Transverse colon (tissue), 4 donors: ENCODE measurements at regions not wholly inside any gene's neighbourhood (a gene's known extent, or its start where the extent isn't known, plus 50 kb on each side); places are given as distances from the start of the nearest gene placed in this dataset.

Source experiments
- EP300 ChIP-seq: sonication (generic); formaldehyde crosslinking; IDR thresholded peaks from one replicate; pipeline ENCODE4 v1.6.1; 2017; ENCODE audit warnings: antibody characterized with exemption, low read depth
- POLR2A ChIP-seq: fragments of 450-650 bp; IDR thresholded peaks from one replicate; pipeline ENCODE4 v1.6.1; 2016; ENCODE audit warnings: antibody characterized with exemption, mild to moderate bottlenecking, moderate library complexity
- POLR2AphosphoS5 ChIP-seq, 3 donors: sonication (generic); formaldehyde crosslinking; IDR thresholded peaks; one replicate each; pipeline ENCODE4 v1.6.1; 2016; ENCODE audit warnings: antibody characterized with exemption in 3 of 3
- TF ChIP-seq, protein P1 (sequence below), 5 experiments: fragments of 200-600 bp in 3 of 5; fragments of 450-650 bp in 2 of 5; sonication (generic) in 3 of 5; IDR thresholded peaks; 1 replicate in 2 of 5; 2 replicates in 3 of 5; pipeline ENCODE4 v1.5.1; 2016 to 2017; ENCODE audit warnings: antibody characterized with exemption in 5 of 5, inconsistent platforms in 3 of 5, mild to moderate bottlenecking in 2 of 5, moderate library complexity in 1 of 5

DNA sequence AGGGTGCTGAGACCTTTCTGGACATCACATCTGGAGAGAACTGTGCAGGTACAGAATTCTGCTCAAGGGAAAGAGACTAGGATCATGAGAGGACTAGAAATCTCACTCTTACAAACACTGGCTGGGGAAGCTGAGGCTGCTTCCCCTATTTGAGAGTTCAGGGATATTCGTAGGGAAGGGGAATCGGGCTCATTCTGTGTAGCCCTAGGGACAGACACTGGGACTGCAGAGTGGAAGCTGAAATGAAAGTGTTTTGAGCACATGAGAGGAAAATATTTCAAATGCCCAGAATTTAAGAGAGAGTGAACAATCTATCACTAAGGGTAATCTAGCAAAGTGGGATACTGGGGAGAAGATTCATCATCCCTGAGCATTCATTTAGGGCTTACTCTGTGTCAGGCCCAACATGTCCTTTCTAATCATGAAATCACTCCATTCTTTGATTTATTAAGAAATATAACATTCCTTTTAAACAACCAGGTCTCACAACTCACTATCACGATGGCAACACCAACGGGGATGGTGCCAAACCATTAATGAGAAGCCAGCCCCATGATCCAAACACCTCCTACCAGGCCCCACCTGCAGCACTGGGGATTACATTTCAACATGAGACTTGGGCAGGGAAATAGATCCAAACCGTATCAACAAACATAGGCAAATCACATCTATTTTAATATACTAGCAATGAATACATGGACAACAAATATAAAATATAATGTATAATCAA lies 63.0 kb downstream of the CPN2 start:
- TF ChIP-seq POLR2AphosphoS5 (IDR thresholded peaks at IDR 0.05) (no peak), POLR2A (no peak), EP300 (no peak)
- TF ChIP-seq, protein P1, sequence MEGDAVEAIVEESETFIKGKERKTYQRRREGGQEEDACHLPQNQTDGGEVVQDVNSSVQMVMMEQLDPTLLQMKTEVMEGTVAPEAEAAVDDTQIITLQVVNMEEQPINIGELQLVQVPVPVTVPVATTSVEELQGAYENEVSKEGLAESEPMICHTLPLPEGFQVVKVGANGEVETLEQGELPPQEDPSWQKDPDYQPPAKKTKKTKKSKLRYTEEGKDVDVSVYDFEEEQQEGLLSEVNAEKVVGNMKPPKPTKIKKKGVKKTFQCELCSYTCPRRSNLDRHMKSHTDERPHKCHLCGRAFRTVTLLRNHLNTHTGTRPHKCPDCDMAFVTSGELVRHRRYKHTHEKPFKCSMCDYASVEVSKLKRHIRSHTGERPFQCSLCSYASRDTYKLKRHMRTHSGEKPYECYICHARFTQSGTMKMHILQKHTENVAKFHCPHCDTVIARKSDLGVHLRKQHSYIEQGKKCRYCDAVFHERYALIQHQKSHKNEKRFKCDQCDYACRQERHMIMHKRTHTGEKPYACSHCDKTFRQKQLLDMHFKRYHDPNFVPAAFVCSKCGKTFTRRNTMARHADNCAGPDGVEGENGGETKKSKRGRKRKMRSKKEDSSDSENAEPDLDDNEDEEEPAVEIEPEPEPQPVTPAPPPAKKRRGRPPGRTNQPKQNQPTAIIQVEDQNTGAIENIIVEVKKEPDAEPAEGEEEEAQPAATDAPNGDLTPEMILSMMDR (IDR thresholded peaks at IDR 0.05), result no peak
